HG03064 (cell line): ENCODE measurements at regions not wholly inside any gene's neighbourhood (a gene's known extent, or its start where the extent isn't known, plus 50 kb on each side); places are given as distances from the start of the nearest gene placed in this dataset.
"Not testable (repeated sequence)": the region's sequence is repeated elsewhere in the genome, so short reads cannot be mapped to it uniquely, and the experiment has no call there.

Experiments
- ATAC-seq: cut with Tn5 transposase; IDR thresholded peaks from one replicate; pipeline ENCODE4 v1.9.1; 2021; ENCODE audit warnings: low read depth; ENCODE audit not compliant: unreplicated experiment

DNA sequence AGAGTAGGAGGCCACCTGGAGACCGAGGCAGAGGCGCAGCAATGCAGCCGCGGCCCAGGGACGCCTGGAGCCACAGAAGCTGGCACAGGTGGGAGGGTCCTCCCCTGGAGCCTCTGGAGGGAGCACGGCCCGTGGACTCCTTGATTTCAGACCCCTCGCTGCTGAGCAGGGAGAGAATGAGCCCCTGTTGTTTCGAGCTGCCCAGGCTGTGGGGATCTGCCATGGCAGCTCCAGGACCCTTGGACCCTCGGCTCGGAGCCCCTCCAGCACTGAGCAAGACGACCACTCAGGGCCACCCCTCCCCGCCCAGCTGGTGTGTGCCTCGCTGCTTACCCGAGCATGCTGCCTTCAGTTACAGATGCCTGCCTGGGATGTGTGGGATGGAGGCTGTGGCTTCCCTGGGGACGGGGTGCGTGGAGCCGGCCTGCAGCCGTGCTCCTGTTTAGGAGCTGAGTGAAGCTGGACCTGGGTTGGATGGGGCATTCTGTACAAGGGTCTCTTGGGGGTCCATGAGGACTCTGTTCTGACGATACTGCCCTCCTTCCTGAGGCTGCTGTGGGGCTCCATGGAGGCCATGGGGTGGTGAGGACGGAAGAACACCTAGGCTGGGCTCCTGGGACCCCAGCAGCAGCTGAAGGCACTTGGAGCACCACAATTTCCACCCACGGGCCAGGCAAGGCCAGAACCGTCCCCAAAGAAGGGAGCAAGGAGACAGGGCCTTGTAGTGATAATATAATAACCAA lies 115.1 kb upstream of the LPCAT1 start:
- no peak for ATAC-seq

DNA sequence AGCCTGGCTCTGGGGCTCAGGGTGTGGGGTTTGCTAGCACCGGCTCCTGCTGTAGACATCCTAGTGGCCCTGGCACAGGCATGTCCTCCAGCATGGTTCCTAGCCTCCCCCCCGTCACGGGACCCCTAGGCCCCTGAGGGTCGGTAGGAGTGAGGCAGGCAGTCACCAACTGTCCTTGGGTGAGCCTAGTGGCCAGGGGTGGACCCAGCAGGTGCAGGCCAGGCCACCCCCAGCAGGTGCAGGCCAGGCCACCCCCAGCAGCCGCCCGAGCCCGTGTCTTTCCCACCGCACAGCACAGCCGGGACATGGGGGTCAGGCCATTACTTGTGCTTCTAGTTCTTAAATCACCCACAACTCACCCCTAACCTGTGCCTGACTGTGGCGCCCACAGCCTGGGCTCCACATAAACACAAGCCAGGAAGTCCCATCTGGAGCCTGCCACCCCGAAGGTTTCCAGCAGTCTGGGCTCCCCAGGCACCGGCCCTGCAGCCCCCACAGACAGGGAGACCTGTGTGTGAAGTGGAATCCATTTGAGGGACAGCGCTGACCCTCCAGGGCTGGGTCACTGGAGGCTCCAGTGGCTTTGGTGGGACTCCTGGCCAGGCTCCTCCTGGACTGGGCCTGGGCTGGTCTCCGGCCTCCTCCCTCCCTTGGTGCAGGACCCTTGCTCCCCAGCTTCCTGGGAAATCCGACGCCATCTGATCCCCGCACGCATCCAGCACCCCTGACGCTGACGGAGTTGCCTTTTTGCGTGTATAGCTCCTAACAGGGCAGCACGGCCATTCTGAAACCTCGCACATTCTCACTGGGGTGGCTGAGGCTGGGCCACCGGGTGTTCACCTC lies 114.1 kb upstream of the LPCAT1 start:
- no peak for ATAC-seq

DNA sequence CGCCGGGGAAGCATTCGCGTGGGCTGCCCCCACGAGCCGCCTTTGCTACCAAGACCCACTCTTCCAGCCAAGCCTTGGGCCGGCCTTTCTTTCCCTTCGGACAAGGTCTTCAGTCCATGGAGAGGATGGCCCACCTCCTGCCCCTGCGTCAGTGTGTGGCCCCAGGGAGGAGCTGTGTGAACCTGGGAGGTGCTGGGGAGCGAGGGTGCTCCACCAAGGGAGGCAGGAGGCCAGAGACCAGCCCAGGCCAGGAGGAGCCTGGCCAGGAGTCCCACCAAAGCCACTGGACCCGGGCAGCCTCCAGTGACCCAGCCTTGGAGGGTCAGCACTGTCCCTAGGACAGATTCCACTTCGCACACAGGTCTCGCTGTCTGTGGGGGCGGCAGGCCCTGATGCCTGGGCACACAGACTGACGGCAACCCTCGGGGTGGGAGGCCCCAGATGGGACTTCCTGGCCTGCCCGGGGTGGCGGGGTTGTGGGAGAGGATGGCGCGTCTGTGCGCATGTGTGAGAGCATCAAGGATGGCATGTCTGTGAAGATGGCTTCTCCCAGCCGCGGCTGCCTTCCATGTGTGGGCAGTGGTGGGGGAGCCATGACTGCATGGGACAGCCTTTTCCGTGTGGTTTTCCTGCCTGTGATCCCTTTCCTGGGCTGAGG lies 113.3 kb upstream of the LPCAT1 start:
- no peak for ATAC-seq

DNA sequence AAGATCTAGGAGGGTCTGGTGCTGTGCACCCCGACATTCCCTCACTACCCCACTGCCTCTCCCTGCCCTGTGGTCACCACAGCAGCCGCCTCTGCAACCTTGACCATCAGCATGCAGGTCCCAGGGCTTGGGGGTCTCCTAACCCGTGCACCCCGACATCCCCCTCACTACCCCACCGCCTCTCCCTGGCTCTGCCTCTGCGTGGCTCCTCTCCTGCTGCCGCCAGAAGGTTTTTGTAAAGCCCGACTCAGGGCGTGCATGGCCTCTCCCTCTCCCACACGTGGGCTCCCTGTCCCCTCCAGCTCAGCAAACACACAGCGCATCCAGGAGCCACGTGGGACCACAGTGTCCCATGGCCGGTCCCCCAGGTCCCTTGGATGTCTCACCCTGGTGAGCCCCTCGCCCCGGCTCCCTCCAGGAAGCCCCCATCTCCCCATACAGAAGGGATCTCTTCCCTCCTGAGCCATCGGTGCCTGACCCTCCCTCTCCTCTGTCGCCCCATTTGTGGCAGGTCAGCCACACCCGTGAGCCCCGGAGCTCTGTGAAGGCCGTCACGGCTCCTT lies 112.5 kb upstream of the LPCAT1 start:
- not testable (repeated sequence) for ATAC-seq

DNA sequence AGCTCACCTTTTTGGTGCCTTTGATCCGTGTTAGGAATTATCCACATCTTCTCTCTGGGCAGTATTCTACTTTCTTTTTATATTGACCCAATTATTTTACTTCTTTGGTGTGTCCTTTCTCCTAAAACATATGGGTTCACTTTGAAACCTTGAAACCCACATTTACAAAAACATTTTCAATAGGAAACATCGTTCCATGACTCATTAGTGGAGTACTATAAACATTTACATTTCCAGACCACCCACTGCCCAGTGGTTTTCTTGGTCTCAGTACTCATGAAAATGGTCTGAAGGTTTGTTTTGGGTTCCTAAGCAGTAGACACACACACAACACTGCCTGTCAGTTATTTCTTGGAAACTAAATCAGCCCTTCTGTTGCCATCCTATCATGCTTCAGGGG lies 111.7 kb upstream of the LPCAT1 start:
- ATAC-seq = not testable (repeated sequence)

DNA sequence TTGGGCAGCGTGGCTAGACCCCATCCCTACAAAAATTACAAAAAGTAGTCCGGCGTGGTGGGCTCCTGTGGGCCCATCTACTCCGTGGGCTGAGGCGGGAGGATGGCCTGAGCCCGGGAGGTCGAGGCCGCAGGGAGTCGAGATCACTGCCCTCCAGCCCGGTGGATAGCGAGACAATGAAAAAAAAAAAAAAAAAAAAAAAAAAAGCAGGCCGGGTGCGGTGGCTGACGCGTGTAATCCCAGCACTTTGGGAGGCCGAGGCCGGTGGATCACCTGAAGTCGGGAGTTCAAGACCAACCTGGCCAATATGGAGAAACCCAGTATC lies 110.5 kb upstream of the LPCAT1 start:
- ATAC-seq = no peak

DNA sequence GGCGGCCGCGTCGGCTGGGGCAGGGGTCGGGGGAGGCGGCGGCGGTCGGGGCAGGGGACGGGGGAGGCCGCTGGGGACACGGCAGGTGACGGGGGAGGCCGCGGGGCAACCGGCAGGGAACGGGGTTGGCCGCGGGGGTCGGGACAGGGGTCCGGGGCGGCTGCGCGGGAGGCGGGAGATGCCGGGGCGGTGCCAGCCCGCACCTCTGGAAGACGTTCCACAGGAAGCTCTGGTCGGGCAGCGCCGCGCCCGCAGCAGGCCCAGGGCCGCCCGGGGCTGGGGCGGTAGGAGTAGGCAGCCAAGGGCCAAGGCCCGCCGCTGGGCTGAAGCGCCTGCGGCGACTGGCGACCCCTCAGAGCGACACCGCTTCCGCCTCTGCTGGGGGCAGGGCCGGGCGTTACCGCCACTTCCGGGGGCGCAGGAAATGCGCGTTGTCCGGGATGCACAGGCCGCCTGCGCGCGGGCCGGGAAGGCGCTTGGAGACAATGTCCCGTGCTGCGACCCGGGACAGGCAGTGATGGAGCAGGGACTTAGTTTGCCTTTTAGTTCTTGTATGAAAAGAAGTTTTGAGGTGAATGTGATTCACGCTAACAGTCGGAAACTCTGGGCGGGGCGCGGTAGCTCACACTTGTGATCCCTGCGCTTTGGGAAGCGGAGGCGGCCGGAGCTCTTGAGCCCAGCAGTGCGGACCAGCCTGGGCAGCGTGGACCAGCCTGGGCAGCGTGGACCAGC lies 110.0 kb upstream of the LPCAT1 start:
- peak; percentile 89 for ATAC-seq

DNA sequence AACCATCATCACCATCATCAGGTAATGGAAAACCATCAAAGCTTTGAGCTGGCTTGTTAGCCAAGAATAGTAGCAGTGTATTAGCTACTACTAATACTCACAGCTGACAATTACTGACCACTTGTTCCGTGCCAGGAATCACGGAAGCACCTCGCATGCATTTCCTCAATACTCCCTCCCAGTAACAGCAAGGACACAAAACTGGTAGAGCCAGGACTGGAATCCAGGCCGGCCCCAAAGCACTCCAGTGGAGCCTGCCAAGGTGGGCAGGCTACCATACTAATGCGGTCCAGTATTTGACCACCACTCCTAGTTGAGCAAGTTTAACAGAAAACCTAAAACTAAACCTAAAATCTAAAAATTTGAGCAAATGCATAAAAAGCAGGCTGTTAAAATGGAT lies 107.2 kb upstream of the LPCAT1 start:
- not testable (repeated sequence) for ATAC-seq

DNA sequence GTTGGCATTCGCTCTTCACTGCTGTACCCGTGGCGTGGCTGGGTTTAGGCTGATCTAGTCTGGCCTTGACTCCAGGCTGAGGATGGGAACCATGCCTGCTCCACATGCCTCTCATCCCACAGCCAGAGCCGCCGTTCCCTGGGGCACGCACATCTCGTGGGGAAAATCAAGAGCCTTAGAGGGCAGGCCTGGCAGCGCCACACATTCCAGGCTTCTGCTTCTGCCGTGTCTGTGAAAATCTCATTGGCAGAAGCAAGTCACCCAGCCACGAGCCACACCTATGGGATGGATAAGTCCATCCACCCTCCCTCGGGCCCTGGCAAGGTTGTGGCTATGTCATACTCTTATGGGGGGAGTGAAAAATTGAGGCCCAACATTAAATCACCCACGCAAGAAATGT lies 102.6 kb upstream of the LPCAT1 start:
- ATAC-seq = not testable (repeated sequence)

DNA sequence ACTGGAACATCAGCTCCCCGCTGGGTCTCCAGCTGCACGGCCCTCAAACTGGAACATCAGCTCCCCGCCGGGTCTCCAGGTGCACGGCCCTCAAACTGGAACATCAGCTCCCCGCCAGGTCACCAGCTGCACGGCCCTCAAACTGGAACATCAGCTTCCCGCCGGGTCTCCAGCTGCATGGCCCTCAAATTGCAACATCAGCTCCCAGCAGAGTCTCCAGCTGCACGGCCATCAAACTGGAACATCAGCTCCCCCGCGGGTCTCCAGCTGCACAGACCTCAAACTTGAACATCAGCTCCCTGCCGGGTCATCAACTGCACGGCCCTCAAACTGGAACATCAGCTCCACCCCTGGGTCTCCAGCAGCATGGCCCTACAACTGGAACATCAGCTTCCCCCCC lies 95.8 kb upstream of the LPCAT1 start:
- not testable (repeated sequence) for ATAC-seq

DNA sequence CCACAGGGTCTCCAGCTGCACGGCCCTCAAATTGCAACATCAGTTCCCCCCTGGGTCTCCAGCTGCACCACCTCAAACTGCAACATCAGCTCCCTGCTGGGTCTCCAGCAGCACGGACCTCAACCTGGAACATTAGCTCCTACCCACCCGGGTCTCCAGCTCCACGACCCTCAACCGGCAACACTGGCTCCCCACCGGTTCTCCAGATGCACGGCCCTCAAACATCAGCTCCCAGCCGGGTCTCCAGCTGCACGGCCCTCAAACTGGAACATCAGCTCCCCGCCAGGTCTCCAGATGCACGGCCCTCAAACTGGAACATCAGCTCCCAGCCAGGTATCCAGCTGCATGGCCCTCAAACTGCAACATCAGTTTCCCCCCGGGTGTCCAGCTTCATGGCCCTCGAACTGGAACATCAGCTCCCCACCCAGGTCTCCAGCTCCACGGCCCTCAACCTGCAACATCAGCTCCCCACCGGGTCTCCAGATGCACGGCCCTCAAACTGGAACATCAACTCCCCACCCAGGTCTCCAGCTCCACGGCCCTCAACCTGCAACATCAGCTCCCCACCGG lies 94.6 kb upstream of the LPCAT1 start:
- not testable (repeated sequence) for ATAC-seq

DNA sequence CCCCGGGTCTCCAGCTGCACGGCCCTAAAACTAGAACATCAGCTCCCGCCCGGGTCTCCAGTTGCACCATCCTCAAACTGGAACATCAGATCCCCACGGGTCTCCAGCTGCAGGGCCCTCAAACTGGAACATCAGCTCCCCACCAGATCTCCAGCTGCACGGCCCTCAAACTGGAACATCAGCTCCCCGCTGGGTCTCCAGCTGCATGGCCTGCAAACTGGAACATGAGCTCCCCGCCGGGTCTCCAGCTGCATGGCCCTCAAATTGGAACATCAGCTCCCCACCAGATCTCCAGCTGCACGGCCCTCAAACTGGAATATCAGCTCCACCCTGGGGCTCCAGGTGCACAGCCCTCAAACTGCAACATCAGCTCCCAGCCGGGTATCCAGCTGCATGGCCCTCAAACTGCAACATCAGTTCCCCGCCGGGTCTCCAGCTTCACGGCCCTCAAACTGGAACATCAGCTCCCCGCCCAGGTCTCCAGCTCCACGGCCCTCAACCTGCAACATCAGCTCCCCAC lies 93.5 kb upstream of the LPCAT1 start:
- not testable (repeated sequence) for ATAC-seq

DNA sequence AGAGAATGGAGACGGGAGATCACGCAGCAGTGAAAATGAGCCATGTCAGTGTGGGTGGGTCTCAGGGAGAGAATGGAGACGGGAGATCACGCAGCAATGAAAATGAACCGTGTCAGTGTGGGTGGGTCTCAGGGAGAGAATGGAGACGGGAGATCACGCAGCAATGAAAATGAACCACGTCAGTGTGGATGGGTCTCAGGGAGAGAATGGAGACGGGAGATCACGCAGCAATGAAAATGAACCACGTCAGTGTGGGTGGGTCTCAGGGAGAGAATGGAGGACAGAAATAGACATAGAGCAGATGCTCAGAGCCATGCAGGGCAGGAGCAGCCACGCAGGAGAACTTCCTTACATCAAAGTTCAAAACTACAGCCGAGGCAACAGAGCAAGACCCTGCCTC lies 89.8 kb upstream of the LPCAT1 start:
- ATAC-seq = not testable (repeated sequence)

DNA sequence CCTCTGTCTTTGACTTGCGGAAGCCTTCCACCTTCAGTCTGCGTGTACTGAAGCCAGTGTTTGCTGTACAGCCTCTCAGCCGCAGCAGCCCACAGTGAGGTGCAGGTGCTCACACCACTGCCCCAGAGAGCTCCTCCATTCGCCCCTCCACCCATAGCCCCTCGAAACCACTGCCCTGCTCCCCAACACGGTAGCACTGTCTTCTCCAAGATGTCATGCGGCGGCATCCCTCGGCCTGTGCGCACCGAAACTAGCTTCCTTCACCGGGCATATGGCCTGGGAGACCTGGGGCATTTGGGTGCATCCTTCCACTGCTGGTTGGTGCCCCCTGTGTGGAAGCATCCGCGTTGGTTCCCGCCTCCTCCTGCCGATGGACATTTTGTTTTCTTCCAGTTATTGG lies 86.8 kb upstream of the LPCAT1 start:
- not testable (repeated sequence) for ATAC-seq

DNA sequence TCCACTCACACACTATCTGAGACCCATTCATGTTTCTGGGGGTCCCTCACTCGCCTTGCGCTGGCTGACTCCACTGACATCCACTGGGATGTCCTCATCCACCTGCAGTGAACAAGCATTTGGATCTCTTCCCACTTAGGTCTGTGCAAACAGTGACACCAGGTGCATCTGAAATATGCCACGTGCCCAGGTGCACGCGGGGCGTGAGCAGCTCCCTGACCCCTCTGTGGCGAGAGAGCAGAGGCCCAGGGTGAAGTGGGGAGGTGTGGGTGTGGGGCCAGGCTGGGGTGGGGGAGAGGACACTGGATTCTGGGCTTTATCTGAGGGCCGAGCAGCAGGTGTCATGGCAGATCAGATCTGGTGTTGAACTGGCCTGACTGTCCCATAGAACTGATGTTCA lies 85.4 kb upstream of the LPCAT1 start:
- not testable (repeated sequence) for ATAC-seq

DNA sequence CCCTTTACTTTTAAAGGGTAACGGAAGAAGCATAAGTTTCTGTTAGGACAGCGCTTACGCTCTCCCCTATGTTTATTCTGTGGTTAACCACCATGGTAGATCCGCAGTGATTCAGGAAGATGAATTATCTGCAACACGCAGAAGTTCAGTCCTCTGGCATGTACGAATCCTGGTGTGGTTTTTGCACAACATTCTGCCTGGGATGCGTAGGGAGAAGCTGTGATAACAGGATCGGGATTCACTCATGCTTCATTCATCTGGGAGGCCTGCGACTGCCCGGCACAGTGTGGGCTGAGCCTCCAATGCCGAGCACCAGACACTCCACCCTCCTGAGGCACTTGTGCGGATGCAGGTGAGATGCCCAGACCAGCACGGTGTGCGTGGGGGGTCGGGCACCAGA lies 84.6 kb upstream of the LPCAT1 start:
- ATAC-seq = not testable (repeated sequence)

DNA sequence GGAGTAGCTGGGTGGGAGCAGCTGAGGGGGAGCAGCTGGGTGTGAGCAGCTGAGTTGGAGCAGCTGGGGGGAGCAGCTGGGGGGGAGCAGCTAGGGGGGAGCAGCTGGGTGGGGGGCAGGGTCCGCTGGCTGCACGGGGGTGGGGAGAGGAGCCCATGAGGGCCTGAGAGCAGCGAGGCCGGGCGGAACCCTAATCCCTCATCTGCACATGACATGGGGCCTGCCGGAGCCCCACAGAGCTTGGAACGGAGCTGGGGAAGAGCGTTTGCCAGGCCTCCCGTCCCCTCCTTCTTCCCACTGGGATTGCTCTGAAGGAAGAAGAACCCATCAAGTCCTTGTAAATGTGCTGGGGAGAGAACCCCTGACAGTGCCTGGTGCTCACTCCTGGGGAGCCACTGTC lies 83.2 kb upstream of the LPCAT1 start:
- ATAC-seq = not testable (repeated sequence)

DNA sequence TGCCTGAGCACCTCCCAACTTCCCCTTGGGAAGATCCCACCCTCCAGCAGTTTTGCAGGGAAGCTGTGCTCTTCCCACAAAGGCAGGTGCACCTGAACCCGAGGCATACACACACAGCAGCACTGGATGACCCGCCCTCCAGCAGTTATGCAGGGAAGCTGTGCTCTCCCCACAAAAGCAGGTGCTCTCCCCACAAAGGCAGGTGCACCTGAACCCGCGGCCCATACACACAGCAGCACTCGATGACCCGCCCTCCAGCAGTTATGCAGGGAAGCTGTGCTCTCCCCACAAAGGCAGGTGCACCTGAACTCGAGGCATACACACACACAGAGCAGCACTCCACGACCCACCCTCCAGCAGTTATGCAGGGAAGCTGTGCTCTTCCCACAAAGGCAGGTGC lies 80.2 kb upstream of the LPCAT1 start:
- not testable (repeated sequence) for ATAC-seq

DNA sequence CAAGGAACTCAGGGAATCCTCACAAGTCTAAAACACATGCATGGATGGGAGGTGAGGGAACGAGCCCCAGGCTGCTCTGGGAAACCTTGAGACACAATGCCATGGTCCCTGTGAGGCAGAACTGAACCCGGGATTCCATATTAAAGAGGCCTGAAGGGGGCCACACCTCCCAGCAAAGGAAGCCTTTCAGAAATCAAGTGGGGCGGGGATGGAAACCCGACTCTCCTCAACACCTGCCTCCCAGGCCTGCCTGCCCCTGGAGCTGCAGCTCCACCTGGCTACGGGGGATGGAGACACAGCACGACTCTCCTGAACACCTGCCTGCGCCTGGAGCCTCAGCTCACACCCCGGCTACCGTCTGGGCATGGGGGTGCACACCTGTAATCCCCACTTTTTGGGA lies 77.8 kb upstream of the LPCAT1 start:
- not testable (repeated sequence) for ATAC-seq
